SH-SY5Y (cell line): ENCODE measurements at regions not wholly inside any gene's neighbourhood (a gene's known extent, or its start where the extent isn't known, plus 50 kb on each side); places are given as distances from the start of the nearest gene placed in this dataset.

Experiments
- GATA2 ChIP-seq: IDR thresholded peaks from 2 replicates; pipeline ENCODE4 v1.6.1; 2011; ENCODE audit warnings: mild to moderate bottlenecking, low read depth, low read length
- GATA3 ChIP-seq: IDR thresholded peaks from 2 replicates; pipeline ENCODE4 v1.6.1; 2011; ENCODE audit warnings: low read depth, mild to moderate bottlenecking, low read length, moderate library complexity

GRCh38 chr7:93736668-93737369, 153.7 kb downstream of the TFPI2 start:
- TF ChIP-seq GATA2, result peak; percentile 64; the same call in 1 of the 2 replicates
- peak; percentile 64; the same call in 1 of the 2 replicates for TF ChIP-seq GATA3
